NCI-H510A treated with DMSO at 0.1 percent for 48 hours (cell line): ENCODE measurements at regions not wholly inside any gene's neighbourhood (a gene's known extent, or its start where the extent isn't known, plus 50 kb on each side); places are given as distances from the start of the nearest gene placed in this dataset.
"Not testable (repeated sequence)": the region's sequence is repeated elsewhere in the genome, so short reads cannot be mapped to it uniquely, and the experiment has no call there.

Source experiments
- DNase-seq: peaks from one replicate; lab custom pipeline; 2025; lab: John Stamatoyannopoulos, UW

- DNase-seq, result no peak
Measured at GRCh38 chr4:181004056-181004455, 1239.1 kb upstream of the TENM3 start.

- no peak for DNase-seq
Measured at GRCh38 chr4:181006499-181007260, 1236.5 kb upstream of the TENM3 start.

GRCh38 chr4:181007751-181008150, 1235.5 kb upstream of the TENM3 start:
- no peak for DNase-seq

GRCh38 chr4:181008164-181008563, 1235.0 kb upstream of the TENM3 start:
- DNase-seq, result no peak

GRCh38 chr4:181013162-181013561, 1230.0 kb upstream of the TENM3 start:
- DNase-seq, result no peak

GRCh38 chr4:181017038-181017437, 1226.2 kb upstream of the TENM3 start:
- DNase-seq, result no peak

- no peak for DNase-seq
Measured at GRCh38 chr4:181018472-181018871, 1224.7 kb upstream of the TENM3 start.

GRCh38 chr4:181018913-181019312, 1224.3 kb upstream of the TENM3 start:
- DNase-seq, result no peak

- no peak for DNase-seq
Measured at GRCh38 chr4:181020456-181020855, 1222.7 kb upstream of the TENM3 start.

GRCh38 chr4:181021213-181021612, 1222.0 kb upstream of the TENM3 start:
- DNase-seq, result no peak

- not testable (repeated sequence) for DNase-seq
Measured at GRCh38 chr4:181030135-181030921, 1212.9 kb upstream of the TENM3 start.

- DNase-seq, result no peak
Measured at GRCh38 chr4:181030961-181031360, 1212.2 kb upstream of the TENM3 start.

- DNase-seq, result no peak
Measured at GRCh38 chr4:181043486-181043885, 1199.7 kb upstream of the TENM3 start.

- no peak for DNase-seq
Measured at GRCh38 chr4:181046809-181047208, 1196.4 kb upstream of the TENM3 start.

GRCh38 chr4:181051931-181052330, 1191.3 kb upstream of the TENM3 start:
- DNase-seq, result no peak

GRCh38 chr4:181061787-181062186, 1181.4 kb upstream of the TENM3 start:
- no peak for DNase-seq

GRCh38 chr4:181063212-181063611, 1180.0 kb upstream of the TENM3 start:
- no peak for DNase-seq

- no peak for DNase-seq
Measured at GRCh38 chr4:181077341-181077740, 1165.9 kb upstream of the TENM3 start.

- DNase-seq, result no peak
Measured at GRCh38 chr4:181078196-181078595, 1165.0 kb upstream of the TENM3 start.

GRCh38 chr4:181083757-181084361, 1159.3 kb upstream of the TENM3 start:
- DNase-seq, result no peak

- no peak for DNase-seq
Measured at GRCh38 chr4:181085557-181085956, 1157.6 kb upstream of the TENM3 start.

GRCh38 chr4:181105487-181105886, 1137.7 kb upstream of the TENM3 start:
- DNase-seq, result no peak

GRCh38 chr4:181106398-181106797, 1136.8 kb upstream of the TENM3 start:
- no peak for DNase-seq
